HG02678 (cell line): ENCODE measurements at regions not wholly inside any gene's neighbourhood (a gene's known extent, or its start where the extent isn't known, plus 50 kb on each side); places are given as distances from the start of the nearest gene placed in this dataset.

ENCODE experiments used
- ATAC-seq: cut with Tn5 transposase; IDR thresholded peaks from one replicate; pipeline ENCODE4 v1.9.1; 2021; ENCODE audit warnings: mild to moderate bottlenecking, moderate library complexity; ENCODE audit not compliant: unreplicated experiment

GRCh38 chr22:22043296-22044078 is 60.9 kb upstream of the TOP3B start:
- ATAC-seq = no peak

GRCh38 chr22:22042599-22043295 is 60.2 kb upstream of the TOP3B start:
- ATAC-seq = no peak

GRCh38 chr22:22042009-22042408 is 59.4 kb upstream of the TOP3B start:
- no peak for ATAC-seq

- ATAC-seq = no peak
Measured at GRCh38 chr22:22040908-22041307, 58.3 kb upstream of the TOP3B start.

- ATAC-seq = no peak
Measured at GRCh38 chr22:22040472-22040871, 57.9 kb upstream of the TOP3B start.

GRCh38 chr22:22039286-22040074 is 56.9 kb upstream of the TOP3B start:
- no peak for ATAC-seq

DNA sequence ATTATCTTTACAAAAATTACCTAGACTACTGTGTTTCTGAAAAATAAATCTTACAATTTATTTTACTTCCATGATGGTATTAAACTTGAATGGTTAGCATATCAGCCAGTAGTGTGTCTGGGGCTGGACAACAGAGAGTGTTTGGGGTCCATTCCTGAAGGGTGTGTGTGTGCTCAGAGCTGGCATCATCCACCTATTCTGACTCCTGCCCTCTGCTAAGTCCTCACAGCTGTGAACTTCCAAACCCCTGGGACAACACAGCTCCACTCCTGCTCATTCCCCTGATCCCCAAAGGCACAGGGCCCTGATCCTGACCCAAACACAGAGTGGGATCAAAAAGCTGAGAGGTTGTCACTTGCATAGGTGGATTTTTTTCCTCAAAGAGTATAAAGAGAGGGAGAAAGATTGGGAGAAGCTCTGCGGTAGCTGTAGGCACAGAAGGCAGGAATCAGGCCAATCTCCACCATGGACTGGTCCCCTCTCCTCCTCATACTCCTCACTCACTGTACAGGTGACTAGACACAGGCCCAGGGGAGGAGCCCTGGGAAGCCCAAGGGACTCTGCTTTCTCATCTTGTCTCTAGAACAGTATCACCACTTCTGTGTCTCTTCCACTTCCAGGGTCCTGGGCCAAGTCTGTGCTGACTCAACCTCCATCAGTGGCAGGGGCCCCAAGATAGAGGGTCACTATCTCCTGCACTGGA is 55.7 kb upstream of the TOP3B start:
- no peak for ATAC-seq

DNA sequence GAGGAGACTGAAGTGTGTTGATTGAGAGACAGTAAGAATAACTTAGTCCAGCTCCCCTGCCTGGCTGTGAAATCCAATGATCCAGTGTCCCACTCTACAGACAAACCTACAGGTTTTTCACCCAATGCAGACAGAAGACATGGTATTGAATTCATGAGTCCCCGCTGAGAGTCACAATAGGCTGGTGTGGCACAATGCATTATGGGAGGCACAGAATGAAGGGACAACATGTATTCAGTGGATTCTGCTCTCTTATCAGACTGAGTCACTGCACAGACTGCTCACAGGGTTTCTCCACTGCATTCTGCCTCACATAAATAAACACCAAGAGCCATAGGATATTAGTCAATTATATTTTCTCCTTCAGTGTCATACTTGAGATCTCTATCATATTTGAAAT is 55.2 kb upstream of the TOP3B start:
- ATAC-seq = no peak

DNA sequence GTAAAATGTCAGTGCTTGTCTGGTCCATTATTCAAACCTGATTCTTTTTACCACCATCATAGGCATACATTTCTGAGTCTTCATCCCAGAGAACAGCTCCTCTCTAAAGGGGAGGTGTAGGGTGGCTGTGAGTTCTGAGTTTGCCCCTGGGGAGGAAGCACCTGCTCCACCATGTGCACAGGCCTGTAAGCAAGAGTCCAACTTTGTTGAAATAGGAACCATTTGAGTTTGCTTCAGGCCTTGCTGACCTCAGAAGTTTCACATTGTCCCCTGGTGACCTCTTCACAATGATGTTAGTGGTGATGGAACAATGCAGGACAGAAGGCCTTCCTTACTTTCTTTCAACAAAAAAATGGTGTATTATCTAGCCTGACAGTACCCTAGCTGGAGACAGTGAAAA is 54.6 kb upstream of the TOP3B start:
- no peak for ATAC-seq

- ATAC-seq = no peak
Measured at GRCh38 chr22:22036588-22036987, 54.0 kb upstream of the TOP3B start.

DNA sequence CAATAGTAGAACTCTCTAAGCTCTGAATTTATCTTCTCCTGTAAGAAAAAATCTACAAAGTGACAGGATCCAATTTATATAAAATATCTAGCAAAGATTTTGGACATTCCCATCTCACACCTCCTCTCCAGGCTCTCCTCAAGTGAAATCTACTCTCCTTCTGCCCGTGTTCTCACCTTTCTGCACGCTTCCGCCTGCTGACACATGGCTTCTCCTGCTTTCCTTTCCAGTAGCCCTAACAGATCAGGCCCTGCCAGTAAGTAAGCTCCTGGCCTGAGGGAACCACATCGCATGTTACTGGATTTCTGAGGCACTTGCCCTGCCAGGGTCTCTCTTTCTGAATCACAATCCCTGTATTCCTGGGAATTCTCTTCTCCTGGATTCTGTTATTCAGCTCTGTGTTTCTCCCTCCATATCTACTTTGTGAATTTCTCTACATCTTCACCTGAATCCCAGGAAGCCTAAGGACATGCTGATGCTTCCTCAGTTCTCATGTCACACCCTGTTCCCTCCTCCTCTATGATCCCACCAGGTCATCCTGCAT is 53.3 kb upstream of the TOP3B start:
- ATAC-seq = no peak

- ATAC-seq = no peak
Measured at GRCh38 chr22:22035203-22035602, 52.6 kb upstream of the TOP3B start.

GRCh38 chr22:22034469-22035132 is 52.0 kb upstream of the TOP3B start:
- no peak for ATAC-seq

GRCh38 chr22:22033803-22034468 is 51.3 kb upstream of the TOP3B start:
- no peak for ATAC-seq

DNA sequence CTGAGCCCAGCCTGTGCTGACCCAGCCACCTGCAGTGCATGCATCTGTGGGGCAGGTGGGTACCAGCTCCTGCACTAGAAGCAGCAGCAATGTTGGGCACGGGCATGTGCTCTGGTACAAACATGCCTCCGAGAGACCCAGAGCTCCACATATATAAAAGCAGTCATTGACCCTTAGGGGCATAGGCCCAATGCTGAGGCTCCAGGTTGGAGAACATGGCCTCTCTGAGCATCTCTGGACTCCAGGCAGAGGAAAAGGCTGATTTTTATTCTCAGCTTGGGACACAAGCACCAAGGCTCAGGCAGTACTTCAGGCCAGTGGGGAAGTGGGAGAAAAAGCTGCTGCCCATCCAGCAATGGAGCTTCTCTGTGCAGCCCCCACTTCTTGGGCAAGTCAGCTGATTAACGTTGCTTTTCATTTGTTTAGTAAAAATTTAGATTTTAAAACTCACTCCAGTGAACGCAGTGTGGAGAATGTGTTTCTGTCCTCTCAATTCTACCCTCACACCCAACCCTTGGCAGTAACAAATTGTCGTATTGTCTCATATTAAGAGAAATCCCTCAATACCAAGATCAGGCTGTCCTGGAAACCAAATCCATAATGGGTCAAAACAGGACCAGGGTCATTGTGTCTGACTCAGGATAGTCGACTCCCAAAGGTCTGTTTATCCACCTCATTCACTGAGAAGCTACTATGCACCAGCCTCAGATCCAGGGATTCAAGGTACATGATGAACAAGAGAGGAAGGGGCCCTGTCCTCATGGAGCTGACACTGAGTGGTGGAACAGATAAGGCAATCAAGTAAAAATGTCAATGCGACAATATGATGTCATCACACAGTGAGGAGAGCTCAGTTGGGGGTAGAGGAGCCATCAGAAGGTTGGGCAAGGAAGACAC is 50.6 kb upstream of the TOP3B start:
- ATAC-seq = no peak

GRCh38 chr22:22032099-22032905 is 49.7 kb upstream of the TOP3B start:
- no peak for ATAC-seq
